ENCODE measurements at regions not wholly inside any gene's neighbourhood (a gene's known extent, or its start where the extent isn't known, plus 50 kb on each side); places are given as distances from the start of the nearest gene placed in this dataset.

DNA sequence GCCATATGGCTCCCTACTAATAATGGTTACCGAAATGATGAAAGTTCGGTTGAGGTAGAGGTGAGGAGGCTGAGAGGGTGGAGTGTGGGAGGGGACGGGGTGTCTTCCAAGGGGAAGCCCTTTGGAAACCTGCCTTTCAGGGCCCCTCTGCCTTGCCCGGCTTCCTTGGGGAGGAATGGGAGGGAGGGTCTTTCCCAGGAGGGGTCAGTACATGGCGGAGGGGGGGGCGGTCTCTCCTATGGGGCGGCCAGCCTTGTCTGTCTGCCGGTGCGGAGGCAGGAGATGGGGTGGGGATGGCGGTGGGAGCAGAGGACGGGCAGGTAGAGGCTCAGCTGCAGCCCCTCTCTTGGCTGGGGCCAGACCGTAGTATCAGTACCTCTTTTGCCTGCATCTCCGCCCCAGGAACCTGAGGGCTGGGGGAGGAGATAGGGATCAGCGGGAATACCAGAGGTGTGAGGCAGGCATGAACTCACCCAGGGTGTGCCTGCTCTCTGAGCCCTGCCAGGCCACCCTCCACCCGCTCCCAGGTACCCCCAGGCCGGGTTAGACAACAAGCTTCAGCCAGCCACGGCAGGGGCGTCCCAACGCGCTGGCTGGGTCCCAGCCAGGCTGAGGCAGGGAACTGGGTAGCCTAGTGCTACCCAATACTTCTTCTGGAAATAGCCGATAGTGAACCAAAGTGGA is 79.4 kb upstream of the POU3F1 start:
- no peak for DNase-seq (ENCODE audit: low read depth in 1 of 2, low spot score in 1 of 2)

GRCh38 chr1:38125016-38125415 is 78.4 kb upstream of the POU3F1 start:
- no peak for DNase-seq (ENCODE audit: low read depth in 1 of 2, low spot score in 1 of 2)

GRCh38 chr1:38123356-38124135 is 77.0 kb upstream of the POU3F1 start:
- no peak for DNase-seq (ENCODE audit: low read depth in 1 of 2, low spot score in 1 of 2)

DNA sequence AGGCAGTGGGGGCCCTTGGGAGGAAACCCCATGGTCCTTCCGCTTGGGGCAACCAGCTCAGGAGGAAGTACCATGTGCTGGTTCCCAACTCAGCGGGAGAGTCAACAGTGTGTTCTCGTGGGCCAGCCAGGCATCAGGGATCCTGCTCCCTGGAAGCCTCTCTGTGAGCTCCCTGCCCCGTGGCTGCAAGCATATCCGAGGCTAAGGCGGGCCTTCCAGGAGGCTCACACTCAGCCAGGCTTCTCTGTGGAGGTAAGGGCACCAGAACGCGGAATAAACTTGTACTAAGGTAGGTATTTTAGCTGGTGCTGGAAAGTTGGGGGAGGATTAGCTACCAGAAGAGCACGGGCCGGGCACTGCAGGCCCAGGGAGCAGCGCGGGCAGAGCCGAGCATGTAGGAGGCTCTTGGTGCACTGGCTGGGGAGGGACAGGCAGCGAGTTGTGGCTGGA is 74.7 kb upstream of the POU3F1 start:
- no peak for DNase-seq (ENCODE audit: low read depth in 1 of 2, low spot score in 1 of 2)

DNA sequence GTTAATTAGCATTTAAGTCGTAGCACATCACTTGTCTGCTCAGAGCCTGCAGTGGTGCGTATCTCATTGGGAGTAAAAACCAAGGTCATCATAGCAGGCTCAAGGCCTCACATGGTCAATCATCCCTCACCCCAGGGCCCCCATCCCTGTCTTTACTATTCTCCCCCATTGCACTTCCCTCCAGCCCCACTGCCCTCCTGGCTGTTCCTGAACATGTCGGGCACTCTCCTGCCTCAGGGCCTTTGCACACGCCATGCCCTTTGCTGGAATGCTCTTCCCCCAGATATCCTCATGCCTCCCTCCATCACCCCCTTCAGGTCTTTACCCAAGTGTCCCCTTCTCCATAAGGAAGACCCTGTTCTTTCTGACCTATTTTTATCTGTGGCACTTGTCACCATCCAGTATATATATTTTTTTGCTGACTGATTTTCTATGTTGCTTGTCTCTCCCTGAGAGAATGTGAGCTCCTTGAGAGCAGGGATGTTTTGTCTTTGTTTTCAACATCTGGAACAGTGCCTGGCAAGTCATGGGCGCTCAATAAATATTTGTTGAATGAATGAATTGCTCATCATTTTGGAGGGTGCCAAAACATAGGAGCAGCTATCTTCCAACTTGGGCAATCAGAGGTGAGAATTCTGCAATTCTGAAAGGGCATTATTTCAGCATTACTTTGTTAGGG is 74.1 kb upstream of the POU3F1 start:
- no peak for DNase-seq (ENCODE audit: low read depth in 1 of 2, low spot score in 1 of 2)

GRCh38 chr1:38118976-38119375 is 72.4 kb upstream of the POU3F1 start:
- DNase-seq (ENCODE audit: low read depth in 1 of 2, low spot score in 1 of 2) = no peak

- DNase-seq (ENCODE audit: low read depth in 1 of 2, low spot score in 1 of 2) = no peak
These were observed 70.9 kb upstream of the POU3F1 start for GRCh38 chr1:38117444-38117887.

- no peak for DNase-seq (ENCODE audit: low read depth in 1 of 2, low spot score in 1 of 2)
These were observed 69.1 kb upstream of the POU3F1 start for GRCh38 chr1:38115682-38116202.

- DNase-seq (ENCODE audit: low read depth in 1 of 2, low spot score in 1 of 2) = no peak
These were observed 68.6 kb upstream of the POU3F1 start for GRCh38 chr1:38115226-38115625.

- DNase-seq (ENCODE audit: low read depth in 1 of 2, low spot score in 1 of 2) = no peak
These were observed 67.8 kb upstream of the POU3F1 start for GRCh38 chr1:38114241-38115026.

DNA sequence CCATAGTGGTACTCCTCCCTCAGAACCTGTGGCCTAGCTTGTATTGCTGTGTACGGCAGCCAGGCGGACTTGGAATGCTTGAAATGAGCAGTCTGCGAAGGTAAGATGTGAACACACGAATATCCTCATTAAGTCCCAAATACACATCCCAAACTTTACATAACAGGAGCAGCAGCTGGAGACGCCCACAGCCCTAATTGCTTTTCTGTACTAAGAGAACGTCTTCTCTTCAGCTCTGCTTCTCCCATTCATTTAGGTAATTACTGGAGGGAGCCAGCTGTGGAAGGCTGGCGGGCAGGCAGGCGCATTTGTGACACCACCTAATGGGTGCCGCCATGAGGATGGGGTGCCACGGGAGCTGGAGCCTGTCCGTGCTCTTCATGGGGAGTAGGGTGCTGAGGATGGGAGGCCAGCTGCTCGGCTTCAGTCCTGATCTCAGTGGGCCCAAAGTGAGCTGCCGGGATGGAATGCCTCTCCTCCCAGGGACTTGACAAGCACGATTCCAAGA is 66.6 kb upstream of the POU3F1 start:
- DNase-seq (ENCODE audit: low read depth in 1 of 2, low spot score in 1 of 2) = no peak

DNA sequence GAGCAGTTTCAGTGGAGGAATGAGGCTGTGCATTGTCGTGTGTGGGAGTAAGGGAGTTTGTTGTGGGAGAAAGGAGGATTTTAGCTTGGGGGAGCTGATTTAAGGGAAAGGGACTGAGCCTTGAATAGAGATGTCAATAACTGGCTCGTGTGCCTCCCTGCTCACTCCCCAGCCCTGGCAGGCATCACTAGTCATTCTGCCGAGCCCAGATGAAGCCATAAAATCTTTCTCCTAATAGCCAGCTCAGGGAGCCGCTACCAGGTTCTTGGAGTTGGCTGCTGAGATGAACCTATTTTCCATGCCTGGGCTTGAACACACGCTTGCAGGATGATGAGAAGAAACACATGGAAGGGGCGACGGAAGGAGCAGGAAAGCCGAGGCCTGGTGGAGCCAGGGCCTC is 65.0 kb upstream of the POU3F1 start:
- DNase-seq (ENCODE audit: low read depth in 1 of 2, low spot score in 1 of 2) = no peak

DNA sequence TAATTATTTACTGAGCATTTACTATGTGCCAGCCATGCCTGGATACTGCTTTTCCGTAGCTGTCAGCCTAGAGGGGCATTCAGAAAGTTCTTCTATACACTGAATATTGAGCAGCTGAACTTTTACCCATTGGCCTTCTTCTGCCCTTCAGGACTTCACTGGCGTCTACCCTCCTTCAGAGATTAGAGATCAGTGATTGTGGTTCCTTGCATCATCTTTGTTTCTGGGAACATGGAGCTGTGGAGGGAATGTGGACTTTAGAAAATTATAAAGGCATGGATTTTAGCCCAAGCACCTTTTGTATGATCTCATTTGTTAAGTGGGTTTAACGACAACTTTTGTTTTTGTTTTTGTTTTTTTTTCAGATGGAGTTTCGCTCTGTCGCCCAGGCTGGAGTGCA is 58.7 kb upstream of the POU3F1 start:
- DNase-seq (ENCODE audit: low read depth in 1 of 2, low spot score in 1 of 2) = no peak

DNA sequence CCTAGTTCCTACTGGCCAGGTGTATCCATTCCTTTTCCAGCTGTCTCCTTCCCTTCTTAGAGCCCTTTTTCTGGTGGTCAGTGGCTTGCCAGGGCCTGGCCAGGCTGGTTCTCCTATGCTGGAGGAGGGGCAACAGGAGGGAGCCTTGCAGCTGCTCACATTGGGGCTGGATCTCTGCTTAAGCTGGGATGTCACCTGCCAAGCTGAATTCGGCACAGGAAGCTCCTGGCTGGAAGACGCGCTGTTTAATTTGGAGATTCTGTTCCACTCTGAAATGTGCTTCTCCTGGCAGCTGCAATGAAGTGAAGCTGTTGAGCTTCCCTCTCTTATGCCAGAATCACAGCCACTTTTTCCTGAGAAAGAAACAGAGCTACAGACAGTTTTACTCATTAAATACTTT is 56.0 kb upstream of the POU3F1 start:
- no peak for DNase-seq (ENCODE audit: low read depth in 1 of 2, low spot score in 1 of 2)

GRCh38 chr1:38101037-38101785 is 54.6 kb upstream of the POU3F1 start:
- no peak for DNase-seq (ENCODE audit: low read depth in 1 of 2, low spot score in 1 of 2)

- no peak for DNase-seq (ENCODE audit: low read depth in 1 of 2, low spot score in 1 of 2)
These were observed 51.7 kb upstream of the POU3F1 start for GRCh38 chr1:38098101-38098847.

DNA sequence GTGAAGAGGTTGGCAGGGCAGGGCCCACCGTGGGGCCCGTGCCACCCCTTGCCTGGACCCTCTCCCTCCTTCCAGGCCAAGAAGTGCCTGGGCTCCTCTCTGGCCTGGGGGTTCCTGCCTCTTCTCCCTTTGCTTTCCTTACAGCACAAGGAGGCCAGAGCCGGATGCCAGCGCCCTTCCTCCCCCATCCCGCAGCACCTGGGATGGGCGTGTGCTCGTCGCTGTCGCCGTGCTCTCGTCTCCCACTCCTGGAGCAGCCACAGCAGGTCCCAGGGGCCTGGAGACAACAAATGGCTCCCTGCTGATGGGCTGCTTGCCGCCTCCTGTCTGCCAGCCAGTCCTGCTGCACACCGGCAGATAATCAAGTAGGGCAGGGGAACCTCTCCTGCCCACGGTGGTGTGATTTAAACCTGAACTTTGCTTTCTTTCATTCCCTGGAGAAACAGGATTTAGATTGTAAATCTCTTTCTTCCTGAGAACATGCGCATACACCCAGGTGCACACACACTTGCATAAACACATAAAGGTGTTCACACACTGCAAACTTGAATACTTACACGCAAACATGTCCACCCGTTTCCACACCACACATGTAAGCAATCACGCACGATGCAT is 50.8 kb upstream of the POU3F1 start:
- DNase-seq (ENCODE audit: low read depth in 1 of 2, low spot score in 1 of 2) = no peak
